H9 (cell line): ENCODE measurements at regions not wholly inside any gene's neighbourhood (a gene's known extent, or its start where the extent isn't known, plus 50 kb on each side); places are given as distances from the start of the nearest gene placed in this dataset.

Experiments used
- DNase-seq: peaks from one replicate; pipeline ENCODE4 v3.0.0-alpha.2; 2017
- H2AFZ ChIP-seq: one replicate; pipeline ENCODE4 v1.6.1; 2013; ENCODE audit warnings: mild to moderate bottlenecking, low read length, control low read depth, moderate library complexity
- H2AK5ac ChIP-seq: 2 replicates; pipeline ENCODE4 v1.6.1; 2013; ENCODE audit warnings: low read length, control low read depth, mixed read lengths; ENCODE audit not compliant: insufficient read length
- H2BK120ac ChIP-seq: one replicate; pipeline ENCODE4 v1.6.1; 2013; ENCODE audit warnings: low read depth, mild to moderate bottlenecking, low read length, control low read depth, inconsistent platforms; ENCODE audit not compliant: poor library complexity, severe bottlenecking
- H2BK12ac ChIP-seq: 2 replicates; pipeline ENCODE4 v1.6.1; 2013; ENCODE audit warnings: low read length, control low read depth, mixed read lengths, low read depth; ENCODE audit not compliant: insufficient read length
- H2BK15ac ChIP-seq: 2 replicates; pipeline ENCODE4 v1.6.1; 2013; ENCODE audit warnings: low read depth, low read length, control low read depth
- H2BK20ac ChIP-seq: one replicate; pipeline ENCODE4 v1.6.1; 2013; ENCODE audit warnings: low read depth, mild to moderate bottlenecking, low read length, control low read depth, inconsistent platforms; ENCODE audit not compliant: poor library complexity, severe bottlenecking
- H2BK5ac ChIP-seq: 2 replicates; pipeline ENCODE4 v1.6.1; 2013; ENCODE audit warnings: low read length, control low read depth, mixed read lengths; ENCODE audit not compliant: insufficient read length
- H3K14ac ChIP-seq: 2 replicates; pipeline ENCODE4 v1.6.1; 2013; ENCODE audit warnings: low read length, control low read depth; ENCODE audit not compliant: insufficient read depth
- H3K18ac ChIP-seq: 2 replicates; pipeline ENCODE4 v1.6.1; 2013; ENCODE audit warnings: low read depth, mild to moderate bottlenecking, mixed read lengths, low read length, control low read depth; ENCODE audit not compliant: insufficient read length
- H3K23ac ChIP-seq: 2 replicates; pipeline ENCODE4 v1.6.1; 2013; ENCODE audit warnings: low read length, control low read depth, mixed read lengths, low read depth; ENCODE audit not compliant: insufficient read length
- H3K23me2 ChIP-seq: 2 replicates; pipeline ENCODE4 v1.6.1; 2013; ENCODE audit warnings: low read depth, mild to moderate bottlenecking, mixed read lengths, low read length, control low read depth; ENCODE audit not compliant: insufficient read length, poor library complexity, severe bottlenecking
- H3K27ac ChIP-seq: 2 replicates; pipeline ENCODE4 v1.5.1; 2013; ENCODE audit warnings: low read length, control low read depth, mixed read lengths, low read depth; ENCODE audit not compliant: insufficient read length
- H3K27me3 ChIP-seq: 2 replicates; pipeline ENCODE4 v1.6.1; 2013; ENCODE audit warnings: low read length, control low read depth, inconsistent platforms; ENCODE audit not compliant: insufficient read depth
- H3K4ac ChIP-seq: 2 replicates; pipeline ENCODE4 v1.6.1; 2013; ENCODE audit warnings: low read depth, mild to moderate bottlenecking, control low read depth, inconsistent platforms, low read length, moderate library complexity
- H3K4me1 ChIP-seq: 2 replicates; pipeline ENCODE4 v1.6.1; 2013; ENCODE audit warnings: low read length, control low read depth, inconsistent platforms; ENCODE audit not compliant: insufficient read depth
- H3K4me2 ChIP-seq: 2 replicates; pipeline ENCODE4 v1.6.1; 2013; ENCODE audit warnings: low read length, control low read depth, mixed read lengths; ENCODE audit not compliant: insufficient read length, insufficient read depth
- H3K56ac ChIP-seq: 2 replicates; pipeline ENCODE4 v1.6.1; 2013; ENCODE audit warnings: low read depth, mild to moderate bottlenecking, mixed read lengths, low read length, control low read depth; ENCODE audit not compliant: insufficient read length
- H3K79me1 ChIP-seq: 2 replicates; pipeline ENCODE4 v1.6.1; 2013; ENCODE audit warnings: low read depth, mild to moderate bottlenecking, moderate library complexity, low read length, control low read depth, inconsistent platforms; ENCODE audit not compliant: insufficient read depth, poor library complexity, severe bottlenecking
- H3K79me2 ChIP-seq: 2 replicates; pipeline ENCODE4 v1.6.1; 2013; ENCODE audit warnings: low read length, control low read depth, inconsistent platforms; ENCODE audit not compliant: insufficient read depth
- H3K9ac ChIP-seq: 2 replicates; pipeline ENCODE4 v1.6.1; 2013; ENCODE audit warnings: low read length, control low read depth, mixed read lengths; ENCODE audit not compliant: insufficient read length; ENCODE audit errors: extremely low read depth
- H3K9me3 ChIP-seq: one replicate; pipeline ENCODE4 v1.6.1; 2013; ENCODE audit warnings: low read depth, low read length, inconsistent platforms; ENCODE audit not compliant: control insufficient read depth
- H3T11ph ChIP-seq: one replicate; pipeline ENCODE4 v1.6.1; 2013; ENCODE audit warnings: mild to moderate bottlenecking, low read length, control low read depth, inconsistent platforms
- H4K20me1 ChIP-seq: one replicate; pipeline ENCODE4 v1.6.1; 2013; ENCODE audit not compliant: control insufficient read depth, insufficient read length, insufficient read depth
- H4K5ac ChIP-seq: 2 replicates; pipeline ENCODE4 v1.6.1; 2013; ENCODE audit warnings: low read depth, mild to moderate bottlenecking, mixed read lengths, low read length, control low read depth; ENCODE audit not compliant: insufficient read length
- H4K8ac ChIP-seq: replicated peaks from 2 replicates; pipeline ENCODE4 v1.6.1; 2013; ENCODE audit warnings: low read length, control low read depth, mixed read lengths, low read depth; ENCODE audit not compliant: insufficient read length
- H4K91ac ChIP-seq: 2 replicates; pipeline ENCODE4 v1.6.1; 2013; ENCODE audit warnings: low read depth, mild to moderate bottlenecking, moderate library complexity, mixed read lengths, low read length, control low read depth; ENCODE audit not compliant: insufficient read length
- H3K27ac Mint-ChIP-seq, 3 experiments: 2 replicates in 2 of 3; 3 replicates in 1 of 3; pipeline ENCODE4 v1.8.0; 2020 to 2021; ENCODE audit warnings: mixed read lengths in 3 of 3, mild to moderate bottlenecking in 1 of 3, moderate library complexity in 1 of 3
- H3K27me3 Mint-ChIP-seq: 2 replicates; pipeline ENCODE4 v1.8.0; 2021; ENCODE audit warnings: low read depth, mild to moderate bottlenecking, moderate library complexity, mixed read lengths
- H3K36me3 Mint-ChIP-seq, 3 experiments: 2 replicates in 2 of 3; 3 replicates in 1 of 3; pipeline ENCODE4 v1.8.0; 2020 to 2021; ENCODE audit warnings: low read depth in 3 of 3, mixed read lengths in 3 of 3; ENCODE audit not compliant: insufficient read depth in 1 of 3
- H3K4me1 Mint-ChIP-seq, 2 experiments: 2 replicates each; pipeline ENCODE4 v1.8.0; 2020; ENCODE audit warnings: mixed read lengths in 2 of 2
- H3K4me3 Mint-ChIP-seq, 2 experiments: 2 replicates in 1 of 2; 3 replicates in 1 of 2; pipeline ENCODE4 v1.8.0; 2020 to 2021; ENCODE audit warnings: mild to moderate bottlenecking in 2 of 2, mixed read lengths in 2 of 2, moderate library complexity in 1 of 2
- H3K9me3 Mint-ChIP-seq, 2 experiments: 2 replicates in 1 of 2; 3 replicates in 1 of 2; pipeline ENCODE4 v1.8.0; 2020; ENCODE audit warnings: mild to moderate bottlenecking in 2 of 2, mixed read lengths in 2 of 2, moderate library complexity in 1 of 2
- CTCF ChIP-seq: fragments of 200-600 bp; sonication (generic); conservative IDR thresholded peaks from 3 replicates; pipeline ENCODE4 v1.8.0; 2021; ENCODE audit warnings: antibody characterized with exemption, mild to moderate bottlenecking
- WGBS: extraction: QIAGEN DNeasy Blood & Tissue Kit; methylation state at CpG from one replicate; pipeline ENCODE4 v1.1.7; 2013; ENCODE audit warnings: missing lambda C conversion rate, low lambda C conversion rate, mixed read lengths; ENCODE audit not compliant: insufficient read length; ENCODE audit errors: extremely low coverage; 5-methylcytosine and 5-hydroxymethylcytosine counted together

DNA sequence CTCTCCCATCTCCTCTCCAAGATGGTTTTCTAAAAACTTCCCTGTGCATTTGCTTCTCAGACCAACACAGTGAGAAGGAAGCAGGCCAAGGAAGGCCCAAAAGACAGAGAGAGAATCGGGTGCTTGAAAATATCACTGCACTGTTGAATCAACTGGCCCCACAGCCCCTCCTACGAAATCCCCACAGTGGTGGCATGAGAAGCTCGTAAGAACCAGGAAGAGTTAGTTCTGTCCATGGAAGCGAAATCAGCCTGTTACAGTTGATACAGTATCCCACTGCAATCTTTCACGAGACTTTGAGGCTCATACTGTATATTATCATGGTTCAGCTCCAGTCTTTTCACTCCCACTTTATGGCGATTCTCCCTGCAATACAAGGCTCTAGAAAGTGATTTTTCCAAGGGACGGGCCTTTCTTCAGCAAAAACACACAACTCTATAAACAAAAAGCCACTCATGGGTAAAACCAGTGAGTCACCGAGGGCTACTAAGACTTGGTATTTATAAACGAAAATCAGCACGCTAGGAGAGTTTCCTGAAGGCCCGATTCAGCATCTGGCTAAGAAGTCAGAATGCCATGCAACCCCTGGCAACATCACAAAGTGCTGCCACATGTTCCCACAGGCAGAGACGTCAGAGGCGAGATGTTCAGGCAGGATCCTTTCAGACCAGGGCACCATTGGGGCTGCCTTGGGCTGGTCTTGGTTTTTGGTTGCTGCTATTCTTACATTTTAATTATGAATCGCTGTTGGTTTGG, 185.7 kb downstream of the IRX5 start:
- Mint-ChIP-seq H3K4me3 (no peak overlapping the region), H3K27me3 (peaks cover 8% of the 10 kb centered on the region), H3K27ac (no peak overlapping the region), H3K4me1 (no peaks in the 10 kb centered on the region), H3K9me3 (no peaks in the 10 kb centered on the region), H3K36me3 (no peaks in the 10 kb centered on the region)
- H3K4ac ChIP-seq, result no peak overlapping the region
- no peaks in the 10 kb centered on the region for H3K79me2 ChIP-seq
- no peak overlapping the region for H2BK120ac ChIP-seq
- no peak overlapping the region for H3K56ac ChIP-seq
- H2AFZ ChIP-seq, result no peak overlapping the region
- no peaks in the 10 kb centered on the region for H3K23me2 ChIP-seq
- WGBS, result no CpG with 5 or more reads among the region's 14 CpGs
- no peak overlapping the region for H4K5ac ChIP-seq
- no peaks in the 10 kb centered on the region for H3K9me3 ChIP-seq
- no peak overlapping the region for H3K23ac ChIP-seq
- no peak overlapping the region for H3T11ph ChIP-seq
- H3K4me2 ChIP-seq, result no peak overlapping the region
- H3K14ac ChIP-seq, result no peak overlapping the region
- no peak overlapping the region for H3K27ac ChIP-seq
- no peak for DNase-seq
- no peak overlapping the region for H4K91ac ChIP-seq
- H2AK5ac ChIP-seq, result no peak overlapping the region
- H2BK20ac ChIP-seq, result no peak overlapping the region
- H2BK15ac ChIP-seq, result no peak overlapping the region
- no peaks in the 10 kb centered on the region for H4K20me1 ChIP-seq
- H2BK12ac ChIP-seq, result no peak overlapping the region
- H3K18ac ChIP-seq, result no peak overlapping the region
- no peak overlapping the region for H2BK5ac ChIP-seq
- TF ChIP-seq CTCF, result no peak
- H3K27me3 ChIP-seq, result no peaks in the 10 kb centered on the region
- no peaks in the 10 kb centered on the region for H3K4me1 ChIP-seq
- no peaks in the 10 kb centered on the region for H3K79me1 ChIP-seq
- H4K8ac ChIP-seq, result no peak overlapping the region
- no peak overlapping the region for H3K9ac ChIP-seq
